ENCODE measurements at regions not wholly inside any gene's neighbourhood (a gene's known extent, or its start where the extent isn't known, plus 50 kb on each side); places are given as distances from the start of the nearest gene placed in this dataset.

- WGBS, 2 experiments (ENCODE audit: extremely low coverage in 1 of 2, insufficient coverage in 1 of 2, insufficient read length in 1 of 2, insufficient replicate concordance in 2 of 2, low coverage in 1 of 2, low lambda C conversion rate in 2 of 2, missing lambda C conversion rate in 1 of 2) = 3% methylated on average over 19 of the region's 22 CpGs; no CpG with 5 or more reads in 1 of the 2 experiments
- no peak overlapping the region for H3K14ac ChIP-seq (ENCODE audit: insufficient read length)
- ChIA-PET POLR2A (ENCODE audit: partially characterized antibody) (no interaction called here), CTCF (ENCODE audit: partially characterized antibody) (no interaction called here)
- no peaks in the 10 kb centered on the region for H3K9me3 ChIP-seq (ENCODE audit: insufficient read depth in 2 of 2, low read depth in 1 of 2, low read length in 1 of 2)
- peak overlapping the region; percentile 2 for H4K91ac ChIP-seq (replicated peaks; ENCODE audit: insufficient read length, low read length)
- H2BK15ac ChIP-seq (ENCODE audit: low read length) = no peak overlapping the region
- H2BK5ac ChIP-seq (ENCODE audit: low read depth, low read length) = no peak overlapping the region
- peaks cover 3 to 15% (median 12%) of the 10 kb centered on the region in 4 experiments; a peak in 6 of 7 replicates for H3K4me1 ChIP-seq (replicated peaks in 1 of 4; ENCODE audit: control insufficient read depth in 3 of 4, insufficient read depth in 4 of 4, low read length in 3 of 4)
- H3K9ac ChIP-seq (replicated peaks in 1 of 4; ENCODE audit: extremely low read depth in 1 of 4, low read depth in 3 of 4, low read length in 3 of 4) = no peak overlapping the region
- no peaks in the 10 kb centered on the region for H4K20me1 ChIP-seq (replicated peaks in 1 of 2; ENCODE audit: control insufficient read depth in 1 of 2, insufficient read depth in 2 of 2, low read length in 2 of 2)
- H4K5ac ChIP-seq (ENCODE audit: insufficient read length, low read depth, low read length) = no peak overlapping the region
- peak in 1 of 2 experiments; percentile 52 for DNase-seq (ENCODE audit: low read depth in 1 of 2, low spot score in 2 of 2)
- no peaks in the 10 kb centered on the region for H3K79me2 ChIP-seq (ENCODE audit: control insufficient read depth in 1 of 2, insufficient read depth in 2 of 2, low read length in 2 of 2)
- no peak overlapping the region for H2BK12ac ChIP-seq (ENCODE audit: low read depth, low read length)
- no peak overlapping the region for H2BK120ac ChIP-seq (replicated peaks; ENCODE audit: low read depth, low read length)
- no peaks in the 10 kb centered on the region for H3K79me1 ChIP-seq (ENCODE audit: low read depth, low read length)
- no peaks in the 10 kb centered on the region for H3K23me2 ChIP-seq (ENCODE audit: low read depth, low read length)
- no peak overlapping the region for H2BK20ac ChIP-seq (ENCODE audit: low read length)
- peaks cover 0 to 10% (median 8%) of the 10 kb centered on the region in 4 experiments; a peak in 5 of 7 replicates for H3K27me3 ChIP-seq (replicated peaks in 1 of 4; ENCODE audit: control insufficient read depth in 3 of 4, extremely low read depth in 1 of 4, insufficient read depth in 3 of 4, low read length in 3 of 4)
- no peak overlapping the region for H2AK5ac ChIP-seq (ENCODE audit: low read depth, low read length)
- FAIRE-seq = no peak
- no peak overlapping the region for H3K56ac ChIP-seq (replicated peaks; ENCODE audit: insufficient read length, low read depth, low read length)
- no peak overlapping the region for H2AFZ ChIP-seq (ENCODE audit: low read length)
- no peak overlapping the region for H3K4ac ChIP-seq (replicated peaks; ENCODE audit: insufficient read length, low read depth, low read length)
- H3K4me2 ChIP-seq (ENCODE audit: insufficient read depth in 1 of 2, low read depth in 2 of 2, low read length in 2 of 2) = peak overlapping the region; percentile 70 to 84
- no peak overlapping the region for H4K8ac ChIP-seq (ENCODE audit: extremely low read depth, insufficient read depth, low read length)
- no peaks in the 10 kb centered on the region for H3K36me3 ChIP-seq (ENCODE audit: control insufficient read depth in 2 of 4, insufficient read depth in 4 of 4, low read length in 3 of 4)
- H3K27ac ChIP-seq (ENCODE audit: low read depth, low read length) = no peak overlapping the region
- no peak overlapping the region; the same call in 1 of the 2 replicates for H3K18ac ChIP-seq (ENCODE audit: extremely low read depth, low read length)
- H3K23ac ChIP-seq (ENCODE audit: insufficient read length) = no peak overlapping the region
- peak overlapping the region in 3 of 4 experiments; percentile 30 to 50 (median 34); a peak in 5 of 8 replicates for H3K4me3 ChIP-seq (ENCODE audit: extremely low read depth in 1 of 4, insufficient read depth in 2 of 4, low read depth in 3 of 4, low read length in 4 of 4)
- TF ChIP-seq SIX5 (IDR thresholded peaks at IDR 0.05; ENCODE audit: low read depth, low read length) (no peak), ATF2 (IDR thresholded peaks at IDR 0.05; ENCODE audit: low read length) (no peak), RFX5 (IDR thresholded peaks at IDR 0.05; ENCODE audit: borderline replicate concordance, low read depth, low read length) (no peak), RXRA (IDR thresholded peaks at IDR 0.05; ENCODE audit: insufficient read depth, low read depth, low read length) (no peak), RAD21 (IDR thresholded peaks at IDR 0.05 in 1 of 2, conservative IDR thresholded peaks at IDR 0.05 in 1 of 2; ENCODE audit: low read depth in 2 of 2, low read length in 2 of 2) (no peak), BCL11A (IDR thresholded peaks at IDR 0.05; ENCODE audit: low read depth in 2 of 2, low read length in 2 of 2) (no peak), EP300 (IDR thresholded peaks at IDR 0.05; ENCODE audit: borderline replicate concordance in 1 of 2, low read depth in 2 of 2, low read length in 2 of 2) (no peak), EGR1 (IDR thresholded peaks at IDR 0.05; ENCODE audit: borderline replicate concordance, low read depth, low read length) (no peak), SAP30 (IDR thresholded peaks at IDR 0.05; ENCODE audit: insufficient read depth, insufficient replicate concordance, low read length) (no peak), E2F6 (IDR thresholded peaks at IDR 0.05) (no peak), PHF8 (conservative IDR thresholded peaks at IDR 0.05; ENCODE audit: low read depth, low read length) (no peak)
Observed at GRCh38 chrX:9291629-9292028, 173.2 kb upstream of the TBL1X start.
